ENCODE measurements at regions not wholly inside any gene's neighbourhood (a gene's known extent, or its start where the extent isn't known, plus 50 kb on each side); places are given as distances from the start of the nearest gene placed in this dataset.

DNA sequence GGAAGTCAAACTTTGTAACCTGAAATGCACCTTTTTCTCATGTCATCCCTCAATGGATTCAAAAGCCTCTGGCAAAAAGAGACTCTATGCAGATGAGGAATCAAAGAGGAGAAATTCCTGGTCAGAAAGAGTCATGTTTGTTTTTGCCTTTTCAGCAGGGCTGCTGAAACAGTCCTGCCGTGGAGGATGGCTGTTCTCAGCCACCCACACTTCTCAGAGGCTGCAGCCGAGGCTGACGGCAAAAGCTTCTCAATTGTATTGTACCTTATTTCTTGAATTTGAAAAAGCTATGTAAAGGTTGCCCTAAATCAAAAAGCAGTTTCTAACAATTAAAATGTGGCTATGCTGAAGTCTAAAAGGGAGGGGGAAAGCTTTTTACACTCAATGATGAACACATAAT is 385.3 kb downstream of the KCTD12 start:
- no peak for TF ChIP-seq SIN3A (IDR thresholded peaks at IDR 0.05; ENCODE audit: borderline replicate concordance, insufficient read depth, low read depth, low read length)
- TF ChIP-seq, protein P1, sequence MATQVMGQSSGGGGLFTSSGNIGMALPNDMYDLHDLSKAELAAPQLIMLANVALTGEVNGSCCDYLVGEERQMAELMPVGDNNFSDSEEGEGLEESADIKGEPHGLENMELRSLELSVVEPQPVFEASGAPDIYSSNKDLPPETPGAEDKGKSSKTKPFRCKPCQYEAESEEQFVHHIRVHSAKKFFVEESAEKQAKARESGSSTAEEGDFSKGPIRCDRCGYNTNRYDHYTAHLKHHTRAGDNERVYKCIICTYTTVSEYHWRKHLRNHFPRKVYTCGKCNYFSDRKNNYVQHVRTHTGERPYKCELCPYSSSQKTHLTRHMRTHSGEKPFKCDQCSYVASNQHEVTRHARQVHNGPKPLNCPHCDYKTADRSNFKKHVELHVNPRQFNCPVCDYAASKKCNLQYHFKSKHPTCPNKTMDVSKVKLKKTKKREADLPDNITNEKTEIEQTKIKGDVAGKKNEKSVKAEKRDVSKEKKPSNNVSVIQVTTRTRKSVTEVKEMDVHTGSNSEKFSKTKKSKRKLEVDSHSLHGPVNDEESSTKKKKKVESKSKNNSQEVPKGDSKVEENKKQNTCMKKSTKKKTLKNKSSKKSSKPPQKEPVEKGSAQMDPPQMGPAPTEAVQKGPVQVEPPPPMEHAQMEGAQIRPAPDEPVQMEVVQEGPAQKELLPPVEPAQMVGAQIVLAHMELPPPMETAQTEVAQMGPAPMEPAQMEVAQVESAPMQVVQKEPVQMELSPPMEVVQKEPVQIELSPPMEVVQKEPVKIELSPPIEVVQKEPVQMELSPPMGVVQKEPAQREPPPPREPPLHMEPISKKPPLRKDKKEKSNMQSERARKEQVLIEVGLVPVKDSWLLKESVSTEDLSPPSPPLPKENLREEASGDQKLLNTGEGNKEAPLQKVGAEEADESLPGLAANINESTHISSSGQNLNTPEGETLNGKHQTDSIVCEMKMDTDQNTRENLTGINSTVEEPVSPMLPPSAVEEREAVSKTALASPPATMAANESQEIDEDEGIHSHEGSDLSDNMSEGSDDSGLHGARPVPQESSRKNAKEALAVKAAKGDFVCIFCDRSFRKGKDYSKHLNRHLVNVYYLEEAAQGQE (IDR thresholded peaks at IDR 0.05; ENCODE audit: insufficient read depth in 1 of 2, low read depth in 2 of 2, low read length in 1 of 2): no peak

Data from Panc1 (cell line).